DOHH2 (cell line): ENCODE measurements at regions not wholly inside any gene's neighbourhood (a gene's known extent, or its start where the extent isn't known, plus 50 kb on each side); places are given as distances from the start of the nearest gene placed in this dataset.

ENCODE experiments used
- H3F3A ChIP-seq: fragments of 200-600 bp; sonication (generic), shearing (Covaris generic); 2 replicates; pipeline ENCODE4 v1.6.0; 2016; ENCODE audit warnings: antibody characterized with exemption, mild to moderate bottlenecking; ENCODE audit not compliant: control insufficient read depth, insufficient read depth
- H3K27ac ChIP-seq: fragments of 200-600 bp; sonication (generic); 2 replicates; pipeline ENCODE4 v1.5.1; 2014; ENCODE audit warnings: low read depth, mild to moderate bottlenecking, low read length, moderate library complexity
- H3K27me3 ChIP-seq: fragments of 200-600 bp; sonication (generic); 2 replicates; pipeline ENCODE4 v1.6.1; 2014; ENCODE audit warnings: mild to moderate bottlenecking, low read length, mixed read lengths; ENCODE audit not compliant: control insufficient read depth
- H3K36me3 ChIP-seq: fragments of 200-600 bp; sonication (generic); 2 replicates; pipeline ENCODE4 v1.6.1; 2014; ENCODE audit warnings: mild to moderate bottlenecking, low read length, moderate library complexity, mixed read lengths; ENCODE audit not compliant: control insufficient read depth
- H3K4me1 ChIP-seq: fragments of 200-600 bp; sonication (generic); 2 replicates; pipeline ENCODE4 v1.6.1; 2014; ENCODE audit warnings: mild to moderate bottlenecking, low read length, mixed read lengths; ENCODE audit not compliant: control insufficient read depth
- H3K4me2 ChIP-seq: fragments of 200-600 bp; sonication (generic); 2 replicates; pipeline ENCODE4 v1.6.0; 2014; ENCODE audit warnings: mild to moderate bottlenecking, low read length, moderate library complexity
- H3K4me3 ChIP-seq: fragments of 200-600 bp; sonication (generic); 2 replicates; pipeline ENCODE4 v1.5.1; 2014; ENCODE audit warnings: mild to moderate bottlenecking, low read length, mixed read lengths
- H3K79me2 ChIP-seq: fragments of 200-600 bp; sonication (generic); 2 replicates; pipeline ENCODE4 v1.6.1; 2014; ENCODE audit warnings: mild to moderate bottlenecking, low read length, mixed read lengths; ENCODE audit not compliant: control insufficient read depth
- H3K9me2 ChIP-seq: fragments of 200-600 bp; sonication (generic); replicated peaks from 2 replicates; pipeline ENCODE4 v1.6.1; 2014; ENCODE audit warnings: mild to moderate bottlenecking, low read length, mixed read lengths; ENCODE audit not compliant: control insufficient read depth
- H3K9me3 ChIP-seq: fragments of 200-600 bp; sonication (generic); 2 replicates; pipeline ENCODE4 v1.6.1; 2014; ENCODE audit warnings: antibody characterized with exemption, low read length, mixed read lengths; ENCODE audit not compliant: control insufficient read depth, insufficient read depth
- H4K20me1 ChIP-seq: fragments of 200-600 bp; sonication (generic); 2 replicates; pipeline ENCODE4 v1.6.0; 2014; ENCODE audit warnings: low read depth, mild to moderate bottlenecking, antibody characterized with exemption, low read length, moderate library complexity; ENCODE audit not compliant: control insufficient read depth, insufficient read depth
- CTCF ChIP-seq: fragments of 200-600 bp; sonication (generic); IDR thresholded peaks from one replicate; pipeline ENCODE4 v1.5.1; 2014; ENCODE audit warnings: antibody characterized with exemption, mild to moderate bottlenecking, low read depth, low read length; ENCODE audit not compliant: poor library complexity, severe bottlenecking
- EZH2phosphoT487 ChIP-seq: fragments of 200-600 bp; sonication (generic); IDR thresholded peaks from 2 replicates; pipeline ENCODE4 v1.6.1; 2017; ENCODE audit warnings: borderline replicate concordance, mild to moderate bottlenecking, antibody characterized with exemption, low read length, moderate library complexity, mixed read lengths

- H3K36me3 ChIP-seq = no peaks in the 10 kb centered on the region
- H3K27ac ChIP-seq = no peak overlapping the region
- no peaks in the 10 kb centered on the region for H4K20me1 ChIP-seq
- no peaks in the 10 kb centered on the region for H3K9me3 ChIP-seq
- no peaks in the 10 kb centered on the region for H3K9me2 ChIP-seq
- no peaks in the 10 kb centered on the region for H3K79me2 ChIP-seq
- no peaks in the 10 kb centered on the region for H3K4me1 ChIP-seq
- H3F3A ChIP-seq = no peaks in the 10 kb centered on the region
- no peak overlapping the region for H3K4me3 ChIP-seq
- H3K4me2 ChIP-seq = no peak overlapping the region
- TF ChIP-seq CTCF (no peak), EZH2phosphoT487 (no peak)
- no peaks in the 10 kb centered on the region for H3K27me3 ChIP-seq
Observed at GRCh38 chr4:167602157-167602556, 367.9 kb upstream of the SPOCK3 start.

- Histone ChIP-seq H3K4me2 (no peak overlapping the region), H4K20me1 (no peaks in the 10 kb centered on the region), H3K36me3 (no peaks in the 10 kb centered on the region), H3K27me3 (no peaks in the 10 kb centered on the region), H3K79me2 (no peaks in the 10 kb centered on the region), H3K9me2 (no peaks in the 10 kb centered on the region), H3K27ac (no peak overlapping the region), H3K9me3 (no peaks in the 10 kb centered on the region), H3K4me3 (no peak overlapping the region), H3F3A (no peaks in the 10 kb centered on the region), H3K4me1 (no peaks in the 10 kb centered on the region)
- TF ChIP-seq EZH2phosphoT487 (no peak), CTCF (no peak)
Observed at GRCh38 chr4:167606551-167606950, 372.3 kb upstream of the SPOCK3 start.

GRCh38 chr4:167613381-167613780, 379.1 kb upstream of the SPOCK3 start:
- H3F3A ChIP-seq = no peaks in the 10 kb centered on the region
- H3K36me3 ChIP-seq = no peaks in the 10 kb centered on the region
- no peaks in the 10 kb centered on the region for H3K27me3 ChIP-seq
- TF ChIP-seq EZH2phosphoT487 (no peak), CTCF (no peak)
- no peak overlapping the region for H3K4me3 ChIP-seq
- no peaks in the 10 kb centered on the region for H3K9me2 ChIP-seq
- no peak overlapping the region for H3K27ac ChIP-seq
- no peaks in the 10 kb centered on the region for H3K79me2 ChIP-seq
- no peaks in the 10 kb centered on the region for H3K9me3 ChIP-seq
- no peak overlapping the region for H3K4me2 ChIP-seq
- no peaks in the 10 kb centered on the region for H3K4me1 ChIP-seq
- H4K20me1 ChIP-seq = no peaks in the 10 kb centered on the region

GRCh38 chr4:167614866-167615265, 380.6 kb upstream of the SPOCK3 start:
- H3K9me2 ChIP-seq = no peaks in the 10 kb centered on the region
- TF ChIP-seq CTCF (no peak), EZH2phosphoT487 (no peak)
- H3K79me2 ChIP-seq = no peaks in the 10 kb centered on the region

More at GRCh38 chr4:167614866-167615265, 380.6 kb upstream of the SPOCK3 start:
- Histone ChIP-seq H3K36me3 (no peaks in the 10 kb centered on the region), H3K4me2 (no peak overlapping the region), H3F3A (no peaks in the 10 kb centered on the region), H4K20me1 (no peaks in the 10 kb centered on the region), H3K4me3 (no peak overlapping the region), H3K9me3 (no peaks in the 10 kb centered on the region), H3K27me3 (no peaks in the 10 kb centered on the region), H3K27ac (no peak overlapping the region), H3K4me1 (no peaks in the 10 kb centered on the region)
